SK-N-SH treated with all-trans-retinoic acid at 6 μM for 48 hours (cell line): ENCODE measurements at regions not wholly inside any gene's neighbourhood (a gene's known extent, or its start where the extent isn't known, plus 50 kb on each side); places are given as distances from the start of the nearest gene placed in this dataset.

Experiments used
- OSR1 ChIP-seq: fragments of 250-450 bp; sonication (Bioruptor Pico); IDR thresholded peaks from 2 replicates; pipeline ENCODE4 v1.8.0; 2022; ENCODE audit warnings: moderate library complexity, mild to moderate bottlenecking, inconsistent platforms
- PATZ1 ChIP-seq: fragments of 250-450 bp; sonication (Bioruptor Pico); IDR thresholded peaks from 2 replicates; pipeline ENCODE4 v1.8.0; 2020; ENCODE audit warnings: mild to moderate bottlenecking, moderate library complexity, borderline replicate concordance
- PPARA ChIP-seq: fragments of 250-450 bp; sonication (Bioruptor Pico); IDR thresholded peaks from 2 replicates; pipeline ENCODE4 v1.5.0; 2020; ENCODE audit warnings: mild to moderate bottlenecking, borderline replicate concordance
- RARB ChIP-seq: fragments of 250-450 bp; sonication (Bioruptor Pico); IDR thresholded peaks from 2 replicates; pipeline ENCODE4 v1.8.0; 2021; ENCODE audit warnings: mild to moderate bottlenecking, moderate library complexity
- TCF4 ChIP-seq: fragments of 250-450 bp; sonication (Bioruptor Pico); IDR thresholded peaks from 2 replicates; pipeline ENCODE4 v1.8.0; 2021; ENCODE audit warnings: mild to moderate bottlenecking, moderate library complexity, borderline replicate concordance
- TF ChIP-seq, protein P1 (sequence below): fragments of 250-450 bp; sonication (Bioruptor Pico); IDR thresholded peaks from 2 replicates; pipeline ENCODE4 v1.5.0; 2020; ENCODE audit warnings: mild to moderate bottlenecking, moderate library complexity
- TF ChIP-seq, protein P2 (sequence below): fragments of 250-450 bp; sonication (Bioruptor Pico); IDR thresholded peaks from 2 replicates; pipeline ENCODE4 v1.5.1; 2020; ENCODE audit warnings: low read depth, mild to moderate bottlenecking, moderate library complexity

- TF ChIP-seq, protein P1, sequence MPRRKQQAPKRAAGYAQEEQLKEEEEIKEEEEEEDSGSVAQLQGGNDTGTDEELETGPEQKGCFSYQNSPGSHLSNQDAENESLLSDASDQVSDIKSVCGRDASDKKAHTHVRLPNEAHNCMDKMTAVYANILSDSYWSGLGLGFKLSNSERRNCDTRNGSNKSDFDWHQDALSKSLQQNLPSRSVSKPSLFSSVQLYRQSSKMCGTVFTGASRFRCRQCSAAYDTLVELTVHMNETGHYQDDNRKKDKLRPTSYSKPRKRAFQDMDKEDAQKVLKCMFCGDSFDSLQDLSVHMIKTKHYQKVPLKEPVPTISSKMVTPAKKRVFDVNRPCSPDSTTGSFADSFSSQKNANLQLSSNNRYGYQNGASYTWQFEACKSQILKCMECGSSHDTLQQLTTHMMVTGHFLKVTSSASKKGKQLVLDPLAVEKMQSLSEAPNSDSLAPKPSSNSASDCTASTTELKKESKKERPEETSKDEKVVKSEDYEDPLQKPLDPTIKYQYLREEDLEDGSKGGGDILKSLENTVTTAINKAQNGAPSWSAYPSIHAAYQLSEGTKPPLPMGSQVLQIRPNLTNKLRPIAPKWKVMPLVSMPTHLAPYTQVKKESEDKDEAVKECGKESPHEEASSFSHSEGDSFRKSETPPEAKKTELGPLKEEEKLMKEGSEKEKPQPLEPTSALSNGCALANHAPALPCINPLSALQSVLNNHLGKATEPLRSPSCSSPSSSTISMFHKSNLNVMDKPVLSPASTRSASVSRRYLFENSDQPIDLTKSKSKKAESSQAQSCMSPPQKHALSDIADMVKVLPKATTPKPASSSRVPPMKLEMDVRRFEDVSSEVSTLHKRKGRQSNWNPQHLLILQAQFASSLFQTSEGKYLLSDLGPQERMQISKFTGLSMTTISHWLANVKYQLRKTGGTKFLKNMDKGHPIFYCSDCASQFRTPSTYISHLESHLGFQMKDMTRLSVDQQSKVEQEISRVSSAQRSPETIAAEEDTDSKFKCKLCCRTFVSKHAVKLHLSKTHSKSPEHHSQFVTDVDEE (CRISPR knock-in tag) = no peak
- no peak for TF ChIP-seq PPARA (CRISPR knock-in tag)
- no peak for TF ChIP-seq TCF4 (CRISPR knock-in tag)
- TF ChIP-seq, protein P2, sequence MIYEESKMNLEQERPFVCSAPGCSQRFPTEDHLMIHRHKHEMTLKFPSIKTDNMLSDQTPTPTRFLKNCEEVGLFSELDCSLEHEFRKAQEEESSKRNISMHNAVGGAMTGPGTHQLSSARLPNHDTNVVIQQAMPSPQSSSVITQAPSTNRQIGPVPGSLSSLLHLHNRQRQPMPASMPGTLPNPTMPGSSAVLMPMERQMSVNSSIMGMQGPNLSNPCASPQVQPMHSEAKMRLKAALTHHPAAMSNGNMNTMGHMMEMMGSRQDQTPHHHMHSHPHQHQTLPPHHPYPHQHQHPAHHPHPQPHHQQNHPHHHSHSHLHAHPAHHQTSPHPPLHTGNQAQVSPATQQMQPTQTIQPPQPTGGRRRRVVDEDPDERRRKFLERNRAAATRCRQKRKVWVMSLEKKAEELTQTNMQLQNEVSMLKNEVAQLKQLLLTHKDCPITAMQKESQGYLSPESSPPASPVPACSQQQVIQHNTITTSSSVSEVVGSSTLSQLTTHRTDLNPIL (CRISPR knock-in tag) = no peak
- no peak for TF ChIP-seq PATZ1
- no peak for TF ChIP-seq OSR1 (CRISPR knock-in tag)
- no peak for TF ChIP-seq RARB (CRISPR knock-in tag)
Measured at GRCh38 chr5:56339732-56340131, 106.6 kb upstream of the ANKRD55 start.
